ENCODE measurements at regions not wholly inside any gene's neighbourhood (a gene's known extent, or its start where the extent isn't known, plus 50 kb on each side); places are given as distances from the start of the nearest gene placed in this dataset.

GRCh38 chr9:109961626-109962025 lies 181.6 kb downstream of the PALM2AKAP2 start:
- TF ChIP-seq POLR2AphosphoS5 (IDR thresholded peaks at IDR 0.05; ENCODE audit: borderline replicate concordance, low read depth, low read length) (no peak), EZH2 (IDR thresholded peaks at IDR 0.05) (no peak), FOXP2 (optimal IDR thresholded peaks at IDR 0.05; ENCODE audit: control extremely low read depth, extremely low read length, insufficient read depth) (no peak)
